GM23248 (cell line): ENCODE measurements at regions not wholly inside any gene's neighbourhood (a gene's known extent, or its start where the extent isn't known, plus 50 kb on each side); places are given as distances from the start of the nearest gene placed in this dataset.

ENCODE experiments used
- DNase-seq: peaks from one replicate; pipeline ENCODE4 v3.0.0-alpha.2; 2015
- H2AFZ ChIP-seq: fragments of 200-600 bp; sonication (generic); 2 replicates; pipeline ENCODE4 v1.6.1; 2016; ENCODE audit warnings: antibody characterized with exemption
- H3F3A ChIP-seq: fragments of 200-600 bp; sonication (generic); 2 replicates; pipeline ENCODE4 v1.6.1; 2016; ENCODE audit warnings: mild to moderate bottlenecking, antibody characterized with exemption, mixed run types; ENCODE audit not compliant: insufficient read depth
- H3K27ac ChIP-seq: fragments of 200-600 bp; sonication (generic); 2 replicates; pipeline ENCODE4 v1.5.1; 2016; ENCODE audit warnings: mild to moderate bottlenecking
- H3K27me3 ChIP-seq: fragments of 200-600 bp; sonication (generic); replicated peaks from 2 replicates; pipeline ENCODE4 v1.6.1; 2016; ENCODE audit warnings: mild to moderate bottlenecking; ENCODE audit not compliant: insufficient read depth
- H3K36me3 ChIP-seq: fragments of 200-600 bp; sonication (generic); 2 replicates; pipeline ENCODE4 v1.6.1; 2016; ENCODE audit warnings: low read depth, mild to moderate bottlenecking
- H3K4me1 ChIP-seq: fragments of 200-600 bp; sonication (generic); 2 replicates; pipeline ENCODE4 v1.6.1; 2016; ENCODE audit warnings: mild to moderate bottlenecking; ENCODE audit not compliant: insufficient read depth
- H3K4me2 ChIP-seq: fragments of 200-600 bp; sonication (generic); one replicate; pipeline ENCODE4 v1.6.1; 2016; ENCODE audit warnings: mild to moderate bottlenecking; ENCODE audit not compliant: unreplicated experiment
- H3K4me3 ChIP-seq: fragments of 200-600 bp; sonication (generic); 2 replicates; pipeline ENCODE4 v1.5.1; 2016; ENCODE audit warnings: mild to moderate bottlenecking
- H3K79me2 ChIP-seq: fragments of 200-600 bp; sonication (generic); 2 replicates; pipeline ENCODE4 v1.6.1; 2016; ENCODE audit warnings: mild to moderate bottlenecking; ENCODE audit not compliant: insufficient read depth
- H3K9ac ChIP-seq: fragments of 200-600 bp; sonication (generic); 2 replicates; pipeline ENCODE4 v1.6.1; 2016; ENCODE audit warnings: mild to moderate bottlenecking
- H3K9me2 ChIP-seq: fragments of 200-600 bp; sonication (generic); 2 replicates; pipeline ENCODE4 v1.6.1; 2016; ENCODE audit warnings: mixed run types, mild to moderate bottlenecking, moderate library complexity; ENCODE audit not compliant: insufficient read depth
- H3K9me3 ChIP-seq: fragments of 200-600 bp; sonication (generic); one replicate; pipeline ENCODE4 v1.6.1; 2017; ENCODE audit warnings: low read depth
- H4K20me1 ChIP-seq: fragments of 200-600 bp; sonication (generic); 2 replicates; pipeline ENCODE4 v1.6.0; 2016; ENCODE audit not compliant: insufficient read depth
- EZH2 ChIP-seq: fragments of 200-600 bp; sonication (generic); IDR thresholded peaks from 2 replicates; pipeline ENCODE4 v1.6.1; 2018; ENCODE audit warnings: antibody characterized with exemption, mild to moderate bottlenecking; ENCODE audit not compliant: insufficient read depth, poor library complexity, severe bottlenecking
- EZH2phosphoT487 ChIP-seq: fragments of 200-600 bp; sonication (generic); IDR thresholded peaks from 2 replicates; pipeline ENCODE4 v1.6.1; 2018; ENCODE audit warnings: antibody characterized with exemption, moderate library complexity, mild to moderate bottlenecking, low read depth; ENCODE audit not compliant: insufficient read depth
- WGBS, 2 experiments: methylation state at CpG; one replicate each; pipeline ENCODE4 v1.1.6; 2015 to 2017; ENCODE audit warnings: low lambda C conversion rate in 2 of 2, low coverage in 1 of 2; ENCODE audit errors: missing lambda C conversion rate in 2 of 2; 5-methylcytosine and 5-hydroxymethylcytosine counted together
- in situ Hi-C: fragments of 300-500 bp; cut with MboI; formaldehyde crosslinking; loops from 2 replicates; pipeline ENCODE4 v1.15.0; 2020

DNA sequence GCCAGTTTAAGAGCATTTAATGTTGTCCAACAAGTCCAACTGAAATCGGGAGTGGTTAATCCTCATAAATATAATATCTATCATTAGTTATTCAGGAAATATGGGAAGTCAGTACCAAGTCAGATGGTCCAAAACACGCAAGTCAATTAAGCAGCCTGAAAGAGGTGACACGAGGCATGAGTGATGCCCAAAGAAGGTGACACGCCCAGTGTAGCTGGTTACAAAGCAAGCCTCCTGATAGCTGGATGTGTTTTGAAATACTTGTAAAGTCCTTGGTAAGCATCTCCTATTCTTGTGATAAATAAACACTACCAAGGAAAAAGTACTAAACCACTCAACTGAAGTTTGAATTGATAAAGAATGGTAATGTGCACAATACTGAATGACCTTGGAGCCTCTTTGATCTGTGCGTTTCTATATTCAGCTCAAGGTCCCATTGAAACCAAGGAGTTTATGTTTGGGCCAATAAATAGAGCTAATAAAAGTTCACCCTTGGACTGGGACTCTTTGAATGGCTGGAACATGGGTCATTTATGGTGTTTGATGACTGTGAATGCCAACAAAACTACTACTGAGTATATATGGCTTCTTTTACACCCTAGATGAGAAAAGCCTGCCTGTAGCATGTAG, 93.2 kb upstream of the KLF3 start:
- in situ Hi-C loops: no loop called here
- Histone ChIP-seq H3K9me3 (no peaks in the 10 kb centered on the region), H4K20me1 (no peaks in the 10 kb centered on the region), H3K9me2 (no peaks in the 10 kb centered on the region), H3K4me2 (no peak overlapping the region), H3K36me3 (no peaks in the 10 kb centered on the region), H3K4me1 (peaks cover 4% of the 10 kb centered on the region), H3K27me3 (no peaks in the 10 kb centered on the region), H3K4me3 (no peak overlapping the region), H3K9ac (no peak overlapping the region), H3K79me2 (no peaks in the 10 kb centered on the region), H3F3A (0 out of 2 replicates have a peak, but pooled peaks cover 3% of the 10 kb centered on the region), H3K27ac (no peak overlapping the region), H2AFZ (no peak overlapping the region)
- no peak for TF ChIP-seq EZH2
- TF ChIP-seq EZH2phosphoT487: no peak
- no peak for DNase-seq
- WGBS, 2 experiments: 62 to 66% methylated on average over 5 of the region's 5 CpGs

DNA sequence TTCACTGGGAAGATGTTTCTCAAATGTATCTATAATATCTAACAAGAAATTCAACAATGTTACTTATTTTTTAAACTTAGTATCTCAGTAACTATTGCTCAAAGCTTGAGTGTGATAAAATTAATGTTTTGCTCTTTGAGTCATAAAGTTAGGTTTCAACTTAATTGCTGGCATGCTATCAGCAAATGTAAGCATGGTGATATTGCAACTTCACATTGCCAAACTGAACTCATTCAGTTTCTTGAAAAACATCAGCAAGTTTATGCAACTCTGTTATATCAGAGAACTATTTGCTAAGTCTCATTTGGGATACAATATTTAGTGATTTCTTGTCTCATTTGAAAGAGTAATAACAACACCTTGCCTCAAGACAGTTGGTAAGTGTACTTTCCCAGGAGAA, 91.2 kb upstream of the KLF3 start:
- no peaks in the 10 kb centered on the region for H3K9me3 ChIP-seq
- no peaks in the 10 kb centered on the region for H3K4me1 ChIP-seq
- in situ Hi-C loops: no loop called here
- no peaks in the 10 kb centered on the region for H3F3A ChIP-seq
- H4K20me1 ChIP-seq: no peaks in the 10 kb centered on the region
- no peaks in the 10 kb centered on the region for H3K9me2 ChIP-seq
- no peak overlapping the region for H3K27ac ChIP-seq
- no peak for DNase-seq
- no peaks in the 10 kb centered on the region for H3K36me3 ChIP-seq
- no peak overlapping the region for H3K4me3 ChIP-seq
- no peaks in the 10 kb centered on the region for H3K79me2 ChIP-seq
- no peak overlapping the region for H2AFZ ChIP-seq
- TF ChIP-seq EZH2phosphoT487: no peak
- no peak for TF ChIP-seq EZH2
- no peak overlapping the region for H3K9ac ChIP-seq
- no peaks in the 10 kb centered on the region for H3K27me3 ChIP-seq
- no peak overlapping the region for H3K4me2 ChIP-seq

DNA sequence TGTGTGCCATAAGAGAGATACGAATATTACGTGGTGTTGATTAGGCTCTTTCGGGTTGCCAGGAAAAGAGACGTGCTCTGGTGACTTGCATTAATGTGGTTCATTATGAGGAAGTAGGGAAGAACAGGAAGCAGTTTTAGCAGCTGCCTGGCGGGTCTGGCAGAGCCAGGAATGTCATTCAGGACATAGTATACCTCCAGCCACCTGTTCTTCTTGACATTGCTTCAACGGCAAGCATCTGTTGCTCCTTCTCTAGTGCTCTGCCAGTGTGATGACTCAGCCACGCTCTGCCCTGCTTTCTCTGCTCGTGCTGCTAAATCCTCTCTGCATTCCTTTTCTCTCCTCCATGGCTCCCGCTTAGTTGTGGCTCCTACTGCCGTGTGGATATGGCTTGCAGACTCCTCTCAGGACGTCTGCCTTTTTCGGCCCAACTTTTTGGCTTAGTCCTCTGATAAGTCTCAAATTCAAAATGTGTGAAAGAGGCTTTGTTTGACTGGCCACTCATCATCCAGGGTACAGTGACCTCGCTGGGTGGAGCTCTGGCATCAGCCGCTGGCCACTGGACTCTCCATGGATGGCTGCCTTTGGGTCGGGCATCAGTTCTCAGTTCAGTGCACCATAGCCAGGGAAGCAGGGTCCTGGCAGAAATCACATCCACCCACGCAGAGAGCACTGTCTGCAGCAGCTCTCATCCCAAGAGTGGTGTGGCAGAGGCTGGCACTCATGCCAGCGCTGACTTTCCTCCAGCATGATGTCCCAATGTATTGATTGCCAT, 89.3 kb upstream of the KLF3 start:
- in situ Hi-C loops: no loop called here
- Histone ChIP-seq H3K4me1 (no peaks in the 10 kb centered on the region), H3K9me3 (no peaks in the 10 kb centered on the region), H2AFZ (peak overlapping the region; percentile 56), H3K9ac (no peak overlapping the region), H3K4me3 (0 out of 2 replicates have a peak overlapping the region, but pooled peaks have one; percentile 20), H3F3A (no peaks in the 10 kb centered on the region), H3K4me2 (peak overlapping the region; percentile 44), H3K79me2 (no peaks in the 10 kb centered on the region), H4K20me1 (no peaks in the 10 kb centered on the region), H3K27me3 (no peaks in the 10 kb centered on the region), H3K9me2 (no peaks in the 10 kb centered on the region), H3K27ac (no peak overlapping the region), H3K36me3 (no peaks in the 10 kb centered on the region)
- peak; percentile 40 for DNase-seq
- WGBS, 2 experiments: 7 to 8% methylated on average over 17 of the region's 17 CpGs
- no peak for TF ChIP-seq EZH2phosphoT487
- TF ChIP-seq EZH2: no peak

DNA sequence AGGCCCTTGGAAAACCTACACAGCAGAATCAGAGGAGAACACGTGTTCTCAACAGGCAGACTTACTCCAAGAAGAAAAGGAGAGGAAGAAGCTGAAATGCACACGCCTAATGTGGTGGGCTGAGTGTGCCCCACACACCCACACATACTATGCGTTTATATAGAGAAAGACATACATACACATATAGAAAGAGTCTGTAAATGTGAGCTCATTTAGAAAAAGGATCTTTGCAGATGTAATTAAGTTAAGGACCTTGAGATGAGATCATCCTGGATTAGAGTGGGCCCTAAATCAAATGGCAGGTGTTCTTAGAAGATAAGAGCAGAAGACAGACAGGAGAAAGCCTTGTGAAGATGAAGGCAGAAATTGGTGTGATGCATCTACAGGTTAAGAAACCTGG, 87.2 kb upstream of the KLF3 start:
- in situ Hi-C loops: no loop called here
- Histone ChIP-seq H3K27ac (no peak overlapping the region), H3K9me2 (no peaks in the 10 kb centered on the region), H3K9ac (no peak overlapping the region), H3K4me2 (no peak overlapping the region), H4K20me1 (no peaks in the 10 kb centered on the region), H3K4me1 (no peaks in the 10 kb centered on the region), H3F3A (no peaks in the 10 kb centered on the region), H3K79me2 (no peaks in the 10 kb centered on the region), H3K36me3 (no peaks in the 10 kb centered on the region), H2AFZ (no peak overlapping the region), H3K27me3 (0 out of 2 replicates have a peak, but pooled peaks cover 5% of the 10 kb centered on the region), H3K4me3 (no peak overlapping the region), H3K9me3 (no peaks in the 10 kb centered on the region)
- 64 to 72% methylated on average over 3 of the region's 3 CpGs for WGBS, 2 experiments
- TF ChIP-seq EZH2: no peak
- no peak for TF ChIP-seq EZH2phosphoT487
- no peak for DNase-seq
